Osteoblast (primary cell): ENCODE measurements at regions not wholly inside any gene's neighbourhood (a gene's known extent, or its start where the extent isn't known, plus 50 kb on each side); places are given as distances from the start of the nearest gene placed in this dataset.

Experiments used
- DNase-seq: peaks from one replicate; pipeline ENCODE4 v3.0.0; 2011; ENCODE audit warnings: low spot score, mixed read lengths; ENCODE audit not compliant: insufficient read length; ENCODE audit errors: missing footprints
- H2AFZ ChIP-seq: 2 replicates; pipeline ENCODE4 v1.6.0; 2011; ENCODE audit warnings: mild to moderate bottlenecking, low read length
- H3K27ac ChIP-seq: 2 replicates; pipeline ENCODE4 v1.5.1; 2011; ENCODE audit warnings: mild to moderate bottlenecking, low read depth, low read length, moderate library complexity
- H3K27me3 ChIP-seq: 2 replicates; pipeline ENCODE4 v1.6.0; 2012; ENCODE audit warnings: mild to moderate bottlenecking, control low read depth, inconsistent platforms, low read length, moderate library complexity; ENCODE audit not compliant: insufficient read depth
- H3K36me3 ChIP-seq: 2 replicates; pipeline ENCODE4 v1.5.1; 2011; ENCODE audit warnings: mild to moderate bottlenecking, low read length, control low read depth, moderate library complexity; ENCODE audit not compliant: insufficient read depth
- H3K4me1 ChIP-seq: 2 replicates; pipeline ENCODE4 v1.5.1; 2011; ENCODE audit warnings: mild to moderate bottlenecking, low read length, control low read depth, moderate library complexity; ENCODE audit not compliant: insufficient read depth
- H3K4me2 ChIP-seq: 2 replicates; pipeline ENCODE4 v1.6.0; 2011; ENCODE audit warnings: mild to moderate bottlenecking, low read length; ENCODE audit not compliant: insufficient read depth
- H3K4me3 ChIP-seq: fragments of 200-600 bp; sonication (generic); 3 replicates; pipeline ENCODE4 v1.5.1; 2012; ENCODE audit warnings: mild to moderate bottlenecking, low read length, inconsistent platforms; ENCODE audit not compliant: insufficient read depth
- H3K79me2 ChIP-seq: 2 replicates; pipeline ENCODE4 v1.6.0; 2012; ENCODE audit warnings: mild to moderate bottlenecking, low read length, control low read depth, inconsistent platforms; ENCODE audit not compliant: insufficient read depth
- H3K9me3 ChIP-seq: 2 replicates; pipeline ENCODE4 v1.5.1; 2011; ENCODE audit warnings: low read depth, low read length, control low read depth
- H4K20me1 ChIP-seq: 2 replicates; pipeline ENCODE4 v1.6.0; 2012; ENCODE audit warnings: mild to moderate bottlenecking, low read length, control low read depth; ENCODE audit not compliant: insufficient read depth
- TF ChIP-seq, protein P1 (sequence below): IDR thresholded peaks from 2 replicates; pipeline ENCODE4 v1.5.1; 2011; ENCODE audit warnings: mild to moderate bottlenecking, low read depth, low read length, moderate library complexity; ENCODE audit errors: extremely low read depth

GRCh38 chr5:61974680-61975079 is 331.3 kb upstream of the KIF2A start:
- no peak overlapping the region for H2AFZ ChIP-seq
- no peak overlapping the region for H3K27ac ChIP-seq
- no peaks in the 10 kb centered on the region for H3K36me3 ChIP-seq
- no peaks in the 10 kb centered on the region for H4K20me1 ChIP-seq
- no peak for DNase-seq
- H3K9me3 ChIP-seq: no peaks in the 10 kb centered on the region
- no peaks in the 10 kb centered on the region for H3K4me1 ChIP-seq
- no peaks in the 10 kb centered on the region for H3K79me2 ChIP-seq
- H3K27me3 ChIP-seq: no peaks in the 10 kb centered on the region
- TF ChIP-seq, protein P1, sequence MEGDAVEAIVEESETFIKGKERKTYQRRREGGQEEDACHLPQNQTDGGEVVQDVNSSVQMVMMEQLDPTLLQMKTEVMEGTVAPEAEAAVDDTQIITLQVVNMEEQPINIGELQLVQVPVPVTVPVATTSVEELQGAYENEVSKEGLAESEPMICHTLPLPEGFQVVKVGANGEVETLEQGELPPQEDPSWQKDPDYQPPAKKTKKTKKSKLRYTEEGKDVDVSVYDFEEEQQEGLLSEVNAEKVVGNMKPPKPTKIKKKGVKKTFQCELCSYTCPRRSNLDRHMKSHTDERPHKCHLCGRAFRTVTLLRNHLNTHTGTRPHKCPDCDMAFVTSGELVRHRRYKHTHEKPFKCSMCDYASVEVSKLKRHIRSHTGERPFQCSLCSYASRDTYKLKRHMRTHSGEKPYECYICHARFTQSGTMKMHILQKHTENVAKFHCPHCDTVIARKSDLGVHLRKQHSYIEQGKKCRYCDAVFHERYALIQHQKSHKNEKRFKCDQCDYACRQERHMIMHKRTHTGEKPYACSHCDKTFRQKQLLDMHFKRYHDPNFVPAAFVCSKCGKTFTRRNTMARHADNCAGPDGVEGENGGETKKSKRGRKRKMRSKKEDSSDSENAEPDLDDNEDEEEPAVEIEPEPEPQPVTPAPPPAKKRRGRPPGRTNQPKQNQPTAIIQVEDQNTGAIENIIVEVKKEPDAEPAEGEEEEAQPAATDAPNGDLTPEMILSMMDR: no peak
- no peak overlapping the region for H3K4me2 ChIP-seq
- H3K4me3 ChIP-seq: no peak overlapping the region

- Histone ChIP-seq H3K4me1 (no peaks in the 10 kb centered on the region), H3K36me3 (no peaks in the 10 kb centered on the region), H3K27ac (no peak overlapping the region), H3K79me2 (no peaks in the 10 kb centered on the region), H3K27me3 (no peaks in the 10 kb centered on the region), H4K20me1 (no peaks in the 10 kb centered on the region), H3K9me3 (no peaks in the 10 kb centered on the region), H3K4me2 (no peak overlapping the region), H3K4me3 (no peak overlapping the region), H2AFZ (no peak overlapping the region)
- TF ChIP-seq, protein P1: no peak
- DNase-seq: no peak
Observed at GRCh38 chr5:61981886-61982285, 324.1 kb upstream of the KIF2A start.

DNA sequence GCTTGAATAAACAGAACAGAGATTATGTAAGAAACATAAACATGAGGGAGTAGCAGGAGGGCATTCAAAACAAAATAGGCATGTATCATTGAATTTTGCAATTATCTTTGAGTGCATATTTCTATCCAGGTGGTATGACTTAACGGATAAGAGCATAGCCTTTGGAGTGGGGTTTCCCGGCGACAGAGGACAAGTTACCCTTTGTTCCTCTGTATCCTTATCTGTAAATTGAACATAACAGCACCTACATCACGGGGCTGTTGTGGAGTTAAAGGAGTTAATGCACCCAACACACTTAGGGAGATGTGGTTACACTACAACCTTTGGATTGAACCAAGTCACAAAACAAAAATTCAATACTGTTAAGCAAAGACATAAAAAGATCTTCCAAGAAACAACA is 314.6 kb upstream of the KIF2A start:
- Histone ChIP-seq H3K79me2 (no peaks in the 10 kb centered on the region), H2AFZ (no peak overlapping the region), H3K4me2 (no peak overlapping the region), H3K4me1 (no peaks in the 10 kb centered on the region), H3K27me3 (no peaks in the 10 kb centered on the region), H4K20me1 (no peaks in the 10 kb centered on the region), H3K4me3 (no peak overlapping the region), H3K9me3 (no peaks in the 10 kb centered on the region), H3K36me3 (no peaks in the 10 kb centered on the region), H3K27ac (no peak overlapping the region)
- DNase-seq: no peak
- TF ChIP-seq, protein P1: no peak

DNA sequence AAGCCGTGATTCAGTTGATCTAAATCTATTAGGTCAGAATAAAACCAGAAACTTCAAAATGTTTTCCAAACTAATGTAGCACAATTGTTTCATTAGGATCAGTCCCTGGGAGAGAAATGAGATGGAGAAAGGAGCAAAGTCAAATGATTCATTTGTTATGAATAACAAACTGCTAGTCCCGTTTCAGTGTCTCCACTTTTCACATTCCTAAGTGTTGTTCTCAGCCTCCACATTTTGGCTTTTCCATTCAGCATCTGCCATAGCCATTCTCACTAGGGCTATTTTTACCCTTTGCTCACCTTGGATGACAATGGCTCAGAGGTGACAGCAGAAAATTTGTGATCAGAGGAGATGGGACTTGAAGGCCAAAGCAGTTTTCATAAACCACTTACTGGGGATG is 314.1 kb upstream of the KIF2A start:
- Histone ChIP-seq H4K20me1 (no peaks in the 10 kb centered on the region), H2AFZ (no peak overlapping the region), H3K79me2 (no peaks in the 10 kb centered on the region), H3K36me3 (no peaks in the 10 kb centered on the region), H3K9me3 (no peaks in the 10 kb centered on the region), H3K27me3 (no peaks in the 10 kb centered on the region), H3K4me1 (no peaks in the 10 kb centered on the region), H3K27ac (no peak overlapping the region), H3K4me2 (no peak overlapping the region), H3K4me3 (no peak overlapping the region)
- DNase-seq: no peak
- TF ChIP-seq, protein P1: no peak
